ENCODE measurements at regions not wholly inside any gene's neighbourhood (a gene's known extent, or its start where the extent isn't known, plus 50 kb on each side); places are given as distances from the start of the nearest gene placed in this dataset.

DNA sequence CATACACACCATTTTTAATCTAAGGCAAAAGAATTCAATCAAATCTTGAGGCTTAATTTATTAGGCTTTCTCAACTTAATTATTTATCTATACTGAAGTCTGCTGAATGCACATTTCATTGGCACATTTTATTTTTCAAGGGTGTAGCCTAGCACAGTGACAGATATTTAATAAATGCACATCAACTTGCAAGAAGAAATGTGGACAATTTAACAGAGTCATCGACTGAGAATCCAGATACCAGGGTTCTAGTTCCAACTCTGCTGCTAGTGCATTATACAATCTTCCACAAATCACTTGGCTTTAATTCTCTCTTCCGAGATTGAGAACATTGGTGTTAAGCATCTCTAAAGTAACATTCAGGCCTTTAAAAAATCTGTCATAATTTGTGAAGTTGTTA is 88.5 kb upstream of the RBBP8 start:
- Mint-ChIP-seq H3K36me3 (no peaks in the 10 kb centered on the region), H3K27ac (no peak overlapping the region), H3K9me3 (no peaks in the 10 kb centered on the region), H3K4me3 (no peak overlapping the region), H3K27me3 (ENCODE audit: low read depth) (no peaks in the 10 kb centered on the region), H3K4me1 (peaks cover 40% of the 10 kb centered on the region)
- no peak for DNase-seq (ENCODE audit: low spot score in 2 of 2, unreplicated experiment in 2 of 2)
- TF ChIP-seq, protein P1, sequence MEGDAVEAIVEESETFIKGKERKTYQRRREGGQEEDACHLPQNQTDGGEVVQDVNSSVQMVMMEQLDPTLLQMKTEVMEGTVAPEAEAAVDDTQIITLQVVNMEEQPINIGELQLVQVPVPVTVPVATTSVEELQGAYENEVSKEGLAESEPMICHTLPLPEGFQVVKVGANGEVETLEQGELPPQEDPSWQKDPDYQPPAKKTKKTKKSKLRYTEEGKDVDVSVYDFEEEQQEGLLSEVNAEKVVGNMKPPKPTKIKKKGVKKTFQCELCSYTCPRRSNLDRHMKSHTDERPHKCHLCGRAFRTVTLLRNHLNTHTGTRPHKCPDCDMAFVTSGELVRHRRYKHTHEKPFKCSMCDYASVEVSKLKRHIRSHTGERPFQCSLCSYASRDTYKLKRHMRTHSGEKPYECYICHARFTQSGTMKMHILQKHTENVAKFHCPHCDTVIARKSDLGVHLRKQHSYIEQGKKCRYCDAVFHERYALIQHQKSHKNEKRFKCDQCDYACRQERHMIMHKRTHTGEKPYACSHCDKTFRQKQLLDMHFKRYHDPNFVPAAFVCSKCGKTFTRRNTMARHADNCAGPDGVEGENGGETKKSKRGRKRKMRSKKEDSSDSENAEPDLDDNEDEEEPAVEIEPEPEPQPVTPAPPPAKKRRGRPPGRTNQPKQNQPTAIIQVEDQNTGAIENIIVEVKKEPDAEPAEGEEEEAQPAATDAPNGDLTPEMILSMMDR (IDR thresholded peaks at IDR 0.05; ENCODE audit: unreplicated experiment), result no peak

DNA sequence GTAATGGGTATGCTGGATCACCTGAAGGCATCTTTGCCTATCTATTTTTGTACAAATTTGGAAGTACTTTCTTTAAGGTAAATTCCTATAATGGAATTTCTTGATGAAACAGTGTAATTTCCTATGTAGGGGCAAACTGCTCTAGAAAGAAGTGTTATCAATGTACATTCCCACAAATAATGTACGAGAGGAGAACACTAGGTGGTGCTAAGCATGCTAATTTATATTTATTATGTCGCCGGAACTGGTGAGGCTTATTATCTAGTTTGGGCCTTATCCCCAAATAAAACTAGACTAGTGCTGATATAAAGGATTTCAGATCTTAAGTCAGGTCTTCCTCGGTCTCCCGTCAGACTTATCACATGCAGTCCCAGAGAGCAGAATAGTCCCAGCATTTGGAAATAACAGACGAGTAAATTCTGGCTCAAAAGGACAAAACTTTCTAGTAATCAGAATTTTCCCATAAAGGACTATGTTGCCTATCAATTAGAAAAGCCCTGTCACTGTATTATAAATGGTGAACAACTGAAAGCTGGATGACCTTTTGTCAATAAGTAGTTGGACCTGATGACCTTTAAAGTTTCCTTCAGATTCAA is 86.9 kb upstream of the RBBP8 start:
- TF ChIP-seq, protein P1 (IDR thresholded peaks at IDR 0.05; ENCODE audit: unreplicated experiment), result peak; percentile 33
- Mint-ChIP-seq H3K9me3 (no peaks in the 10 kb centered on the region), H3K27ac (no peak overlapping the region), H3K36me3 (peaks cover 2% of the 10 kb centered on the region), H3K4me3 (no peak overlapping the region), H3K27me3 (ENCODE audit: low read depth) (no peaks in the 10 kb centered on the region), H3K4me1 (peaks cover 34% of the 10 kb centered on the region)
- no peak for DNase-seq (ENCODE audit: low spot score in 2 of 2, unreplicated experiment in 2 of 2)

- Mint-ChIP-seq H3K4me1 (peaks cover 32% of the 10 kb centered on the region), H3K27ac (peak overlapping the region; percentile 68), H3K4me3 (no peak overlapping the region), H3K36me3 (peaks cover 2% of the 10 kb centered on the region), H3K9me3 (no peaks in the 10 kb centered on the region), H3K27me3 (ENCODE audit: low read depth) (no peaks in the 10 kb centered on the region)
- DNase-seq (ENCODE audit: low spot score in 2 of 2, unreplicated experiment in 2 of 2), result no peak
- TF ChIP-seq, protein P1 (IDR thresholded peaks at IDR 0.05; ENCODE audit: unreplicated experiment), result no peak
Measured at GRCh38 chr18:22846697-22847096, 86.4 kb upstream of the RBBP8 start.

GRCh38 chr18:22847392-22847791 is 85.7 kb upstream of the RBBP8 start:
- no peak for DNase-seq (ENCODE audit: low spot score in 2 of 2, unreplicated experiment in 2 of 2)
- Mint-ChIP-seq H3K27ac (peak overlapping the region; percentile 68), H3K9me3 (peaks cover 4% of the 10 kb centered on the region)

DNA sequence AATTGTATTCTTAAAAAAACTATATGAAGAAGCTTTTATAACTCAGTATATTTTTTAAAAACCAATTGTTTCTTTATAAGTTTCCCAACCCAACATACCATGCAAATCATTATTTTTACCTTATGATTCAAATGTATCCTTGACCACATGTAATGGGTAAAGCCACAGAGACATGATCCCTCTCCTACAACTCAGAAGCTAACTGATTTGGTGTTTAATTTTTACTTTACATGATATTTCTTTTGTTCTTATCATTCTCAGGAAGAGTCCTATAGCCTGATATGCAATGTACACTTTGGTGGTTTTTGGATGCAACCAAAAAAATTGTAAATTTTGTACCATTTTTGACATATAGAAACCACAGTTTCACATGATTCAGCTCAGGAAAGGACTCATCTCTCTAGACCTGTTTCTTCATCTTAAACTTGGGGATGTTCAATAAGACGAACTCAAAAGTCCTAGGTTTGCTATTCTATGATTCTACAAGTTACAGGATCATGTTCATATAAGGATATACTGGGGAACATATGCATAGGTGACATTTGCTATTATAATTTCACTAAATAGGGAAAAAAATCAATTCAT is 85.2 kb upstream of the RBBP8 start:
- Mint-ChIP-seq H3K27me3 (ENCODE audit: low read depth) (no peaks in the 10 kb centered on the region), H3K4me3 (no peak overlapping the region), H3K9me3 (peaks cover 10% of the 10 kb centered on the region), H3K4me1 (peaks cover 27% of the 10 kb centered on the region), H3K36me3 (peaks cover 2% of the 10 kb centered on the region), H3K27ac (no peak overlapping the region)
- no peak for DNase-seq (ENCODE audit: low spot score in 2 of 2, unreplicated experiment in 2 of 2)
- TF ChIP-seq, protein P1 (IDR thresholded peaks at IDR 0.05; ENCODE audit: unreplicated experiment), result no peak

More at GRCh38 chr18:22847392-22847791, 85.7 kb upstream of the RBBP8 start:
- no peaks in the 10 kb centered on the region for H3K27me3 Mint-ChIP-seq (ENCODE audit: low read depth)
- TF ChIP-seq, protein P1 (IDR thresholded peaks at IDR 0.05; ENCODE audit: unreplicated experiment), result no peak
- H3K4me1 Mint-ChIP-seq, result peaks cover 27% of the 10 kb centered on the region
- H3K4me3 Mint-ChIP-seq, result no peak overlapping the region
- peaks cover 2% of the 10 kb centered on the region for H3K36me3 Mint-ChIP-seq
